ENCODE measurements at regions not wholly inside any gene's neighbourhood (a gene's known extent, or its start where the extent isn't known, plus 50 kb on each side); places are given as distances from the start of the nearest gene placed in this dataset.

DNA sequence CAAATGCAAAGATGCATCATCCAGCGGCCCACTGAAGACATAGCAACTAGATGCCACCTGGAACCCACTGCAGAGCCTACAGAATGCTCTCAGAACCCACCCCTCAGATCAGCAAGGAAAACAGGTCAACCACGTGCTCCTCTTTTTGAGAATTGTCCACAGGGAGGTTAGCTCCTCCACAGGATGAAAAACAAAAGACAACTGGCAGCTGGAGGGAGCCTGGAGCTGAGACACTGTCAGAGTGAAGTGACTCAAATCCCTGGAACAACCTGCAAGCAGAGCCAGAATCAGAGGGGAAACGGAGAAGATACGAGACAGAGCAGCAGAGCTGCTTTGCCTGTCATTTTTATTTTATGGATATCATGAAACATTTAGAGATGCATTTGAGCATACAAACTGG, 277.6 kb downstream of the GASK1B start:
- no peak for TF ChIP-seq POLR2A (IDR thresholded peaks at IDR 0.05)
- TF ChIP-seq, protein P1, sequence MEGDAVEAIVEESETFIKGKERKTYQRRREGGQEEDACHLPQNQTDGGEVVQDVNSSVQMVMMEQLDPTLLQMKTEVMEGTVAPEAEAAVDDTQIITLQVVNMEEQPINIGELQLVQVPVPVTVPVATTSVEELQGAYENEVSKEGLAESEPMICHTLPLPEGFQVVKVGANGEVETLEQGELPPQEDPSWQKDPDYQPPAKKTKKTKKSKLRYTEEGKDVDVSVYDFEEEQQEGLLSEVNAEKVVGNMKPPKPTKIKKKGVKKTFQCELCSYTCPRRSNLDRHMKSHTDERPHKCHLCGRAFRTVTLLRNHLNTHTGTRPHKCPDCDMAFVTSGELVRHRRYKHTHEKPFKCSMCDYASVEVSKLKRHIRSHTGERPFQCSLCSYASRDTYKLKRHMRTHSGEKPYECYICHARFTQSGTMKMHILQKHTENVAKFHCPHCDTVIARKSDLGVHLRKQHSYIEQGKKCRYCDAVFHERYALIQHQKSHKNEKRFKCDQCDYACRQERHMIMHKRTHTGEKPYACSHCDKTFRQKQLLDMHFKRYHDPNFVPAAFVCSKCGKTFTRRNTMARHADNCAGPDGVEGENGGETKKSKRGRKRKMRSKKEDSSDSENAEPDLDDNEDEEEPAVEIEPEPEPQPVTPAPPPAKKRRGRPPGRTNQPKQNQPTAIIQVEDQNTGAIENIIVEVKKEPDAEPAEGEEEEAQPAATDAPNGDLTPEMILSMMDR (IDR thresholded peaks at IDR 0.05) = no peak

Measured in esophagus squamous epithelium (tissue), 4 donors.